GM21825 (cell line): ENCODE measurements at regions not wholly inside any gene's neighbourhood (a gene's known extent, or its start where the extent isn't known, plus 50 kb on each side); places are given as distances from the start of the nearest gene placed in this dataset.
"Not testable (repeated sequence)": the region's sequence is repeated elsewhere in the genome, so short reads cannot be mapped to it uniquely, and the experiment has no call there.

ENCODE experiments used
- ATAC-seq: cut with Tn5 transposase; IDR thresholded peaks from one replicate; pipeline ENCODE4 v1.9.1; 2021; ENCODE audit warnings: mild to moderate bottlenecking, moderate library complexity; ENCODE audit not compliant: unreplicated experiment

DNA sequence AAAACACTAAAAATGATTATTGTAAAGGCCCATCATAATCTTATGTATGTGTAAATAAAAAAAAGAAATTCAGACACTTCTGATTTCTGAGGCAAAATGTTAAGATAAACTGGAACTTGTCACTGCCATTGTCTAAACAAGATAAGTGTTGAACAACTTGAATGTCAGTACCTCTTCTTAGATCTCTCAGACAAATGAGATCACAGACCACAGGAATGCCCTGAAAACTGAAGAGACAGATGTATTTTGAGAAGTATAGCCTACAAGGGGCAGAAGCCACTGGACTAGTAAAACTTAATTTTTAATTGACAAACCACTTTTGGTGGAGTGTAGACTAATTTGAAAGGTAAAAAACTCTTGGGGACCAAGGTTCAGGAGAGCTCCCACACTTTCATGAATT is 375.5 kb upstream of the SLITRK5 start:
- no peak for ATAC-seq

DNA sequence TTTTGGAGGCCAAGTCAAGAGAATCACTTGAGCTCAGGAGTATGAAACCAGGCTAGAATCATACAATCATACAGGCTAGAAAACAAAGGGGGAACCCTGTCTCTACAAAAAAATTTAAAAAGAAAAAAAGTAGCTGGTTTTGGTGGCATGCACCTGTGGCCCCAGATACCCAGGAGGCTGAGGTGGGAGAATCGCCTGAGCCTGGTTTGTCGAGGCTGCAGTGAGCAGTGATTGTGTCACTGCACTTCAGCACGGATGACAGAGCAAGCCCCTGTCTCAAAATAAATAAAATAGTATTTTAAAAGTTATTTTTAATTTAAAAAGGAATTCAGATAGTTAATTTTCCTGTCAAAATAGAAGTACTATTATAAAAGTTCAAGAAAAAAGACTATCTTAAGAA is 369.1 kb upstream of the SLITRK5 start:
- ATAC-seq, result no peak

DNA sequence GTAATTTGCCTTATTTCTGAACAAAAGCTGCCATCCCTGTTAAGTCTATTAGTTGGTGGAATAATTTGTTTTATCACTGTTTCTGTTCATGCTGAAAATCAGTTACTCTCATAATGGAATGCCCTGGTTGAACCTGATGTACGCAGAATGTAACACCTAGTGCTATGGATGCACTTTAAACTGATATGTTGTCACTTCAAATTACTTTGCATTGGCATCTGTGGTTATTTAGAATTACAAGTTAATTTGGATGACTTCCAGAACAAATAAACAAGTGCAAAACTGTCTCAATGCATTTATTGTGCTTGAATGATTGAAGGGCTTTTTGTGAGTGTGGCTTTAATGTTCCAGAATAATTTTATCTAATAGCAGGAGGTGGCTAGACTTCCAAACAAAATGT is 368.2 kb upstream of the SLITRK5 start:
- ATAC-seq, result no peak

DNA sequence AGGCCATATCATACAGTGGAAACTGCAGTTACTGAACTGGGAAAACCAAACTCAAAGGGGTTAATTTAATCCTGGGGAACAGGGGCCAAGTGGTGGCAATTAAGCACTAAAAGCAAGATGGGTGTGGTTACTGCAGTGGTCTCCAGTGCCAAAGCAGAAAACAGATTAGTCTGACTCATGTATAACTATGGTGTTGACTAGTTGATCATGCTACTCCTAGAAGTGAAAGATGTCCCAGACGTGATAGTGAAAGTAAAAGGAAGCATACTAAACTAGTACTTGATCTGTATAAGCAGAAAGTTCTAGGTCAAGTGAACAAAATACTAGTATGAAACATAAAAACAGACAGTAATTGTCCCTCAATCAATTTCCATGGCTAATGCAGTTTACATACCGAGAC is 360.0 kb upstream of the SLITRK5 start:
- ATAC-seq, result no peak

DNA sequence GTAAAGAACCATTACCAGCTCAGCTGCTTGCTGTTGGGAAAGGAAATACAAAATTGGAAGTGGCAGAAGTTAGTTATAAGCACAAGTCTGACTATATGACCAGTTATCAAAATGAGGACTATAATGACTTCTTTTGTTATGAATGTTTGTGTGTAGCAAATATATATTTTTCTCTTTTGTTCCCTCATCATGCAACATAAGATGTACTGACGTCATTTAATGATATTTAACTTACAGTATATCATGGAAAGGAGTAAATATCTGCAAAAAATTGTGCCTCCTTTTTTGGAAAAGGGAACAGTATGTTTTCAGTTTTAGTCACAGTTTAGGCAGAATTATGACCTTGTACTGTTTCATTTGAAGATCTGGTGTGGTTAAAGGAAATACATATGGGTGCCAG is 356.3 kb upstream of the SLITRK5 start:
- no peak for ATAC-seq

DNA sequence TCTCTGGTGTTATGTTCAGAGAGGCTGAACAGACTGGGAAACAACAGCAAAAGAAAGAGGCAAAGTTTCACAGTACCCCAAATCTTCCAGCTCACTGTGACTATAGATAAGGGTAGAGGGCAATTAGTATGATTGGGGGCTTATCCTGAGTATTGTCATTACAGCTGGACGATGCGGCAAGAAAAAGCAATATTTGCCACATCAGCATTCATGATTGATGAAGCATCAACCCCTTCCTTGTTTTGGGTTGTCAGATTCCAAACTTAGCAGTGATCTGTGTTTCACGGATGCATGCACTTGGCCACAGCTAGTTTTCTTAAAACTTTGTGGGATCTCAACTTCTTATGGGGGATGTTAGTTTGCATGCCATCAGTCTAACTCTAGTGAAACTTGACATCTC is 348.8 kb upstream of the SLITRK5 start:
- no peak for ATAC-seq

DNA sequence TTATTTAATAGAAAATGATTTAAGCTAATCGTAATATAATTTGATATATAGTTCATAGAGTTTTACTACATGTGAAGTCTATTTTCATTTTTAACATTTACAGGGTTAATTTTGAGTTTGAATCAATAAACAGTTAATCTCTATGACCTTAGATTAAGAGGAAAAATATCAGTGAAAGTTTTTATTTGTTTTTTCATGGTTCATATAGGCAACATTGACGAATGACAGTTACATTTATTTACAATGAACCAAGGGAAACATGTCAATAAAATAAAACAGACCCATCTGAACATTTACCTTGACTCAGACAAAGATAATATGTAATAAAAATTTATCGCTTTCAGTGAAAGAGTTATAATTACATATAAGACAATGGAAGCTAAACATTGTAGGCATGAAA is 346.6 kb upstream of the SLITRK5 start:
- ATAC-seq, result no peak

DNA sequence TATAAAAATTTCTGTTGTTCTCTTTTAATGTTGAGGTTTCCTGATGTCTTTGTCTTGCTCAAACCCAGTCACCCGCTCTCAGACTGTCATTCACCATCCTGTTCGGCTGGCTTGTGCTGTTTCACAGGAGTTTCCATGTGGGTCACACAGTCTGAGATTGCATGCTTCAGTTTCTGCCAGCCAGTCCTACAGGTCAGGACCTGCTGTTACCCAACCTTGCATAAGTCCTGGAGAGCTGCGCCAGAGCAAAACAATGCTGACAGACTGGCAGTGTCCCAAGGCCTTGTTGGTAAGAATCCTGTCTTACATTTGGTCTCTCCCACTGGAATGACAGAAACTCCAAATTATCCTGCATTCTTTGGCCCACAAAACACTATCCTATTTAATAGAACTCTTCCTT is 340.0 kb upstream of the SLITRK5 start:
- no peak for ATAC-seq

DNA sequence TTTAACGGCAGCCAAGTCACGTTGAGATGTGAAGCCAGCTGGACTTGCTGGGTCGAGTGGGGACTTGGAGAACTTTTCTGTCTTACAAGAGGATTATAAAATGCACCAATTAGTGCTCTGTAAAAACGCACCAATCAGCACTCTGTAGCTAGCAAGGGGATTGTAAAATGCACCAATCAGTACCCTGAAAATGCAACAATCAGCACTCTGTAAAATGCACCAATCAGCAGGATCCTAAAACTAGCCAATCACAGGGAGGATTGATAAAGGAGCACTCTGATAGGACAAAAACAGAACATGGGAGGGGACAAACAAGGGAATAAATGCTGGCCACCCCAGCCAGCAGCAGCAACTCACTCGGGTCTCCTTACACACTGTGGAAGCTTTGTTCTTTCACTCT is 337.6 kb upstream of the SLITRK5 start:
- no peak for ATAC-seq

DNA sequence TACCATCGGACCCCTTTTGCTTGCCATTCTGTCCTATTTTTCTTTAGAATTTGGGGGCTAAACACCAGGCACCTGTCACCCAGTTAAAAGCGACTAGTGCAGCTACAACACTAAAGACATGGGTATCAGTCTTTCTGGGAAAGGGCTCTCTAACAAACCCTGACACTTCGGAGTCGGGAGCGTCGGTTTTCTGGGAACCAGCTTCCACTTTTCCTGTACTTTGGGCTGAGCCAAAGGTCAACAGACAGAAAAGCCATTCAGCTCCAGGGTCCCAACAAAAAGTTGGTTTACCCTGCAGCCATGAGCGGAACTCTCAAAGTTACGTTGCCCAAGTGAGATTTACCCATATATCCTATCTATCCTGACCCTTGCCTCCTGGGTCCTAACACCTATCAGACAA is 337.0 kb upstream of the SLITRK5 start:
- no peak for ATAC-seq

DNA sequence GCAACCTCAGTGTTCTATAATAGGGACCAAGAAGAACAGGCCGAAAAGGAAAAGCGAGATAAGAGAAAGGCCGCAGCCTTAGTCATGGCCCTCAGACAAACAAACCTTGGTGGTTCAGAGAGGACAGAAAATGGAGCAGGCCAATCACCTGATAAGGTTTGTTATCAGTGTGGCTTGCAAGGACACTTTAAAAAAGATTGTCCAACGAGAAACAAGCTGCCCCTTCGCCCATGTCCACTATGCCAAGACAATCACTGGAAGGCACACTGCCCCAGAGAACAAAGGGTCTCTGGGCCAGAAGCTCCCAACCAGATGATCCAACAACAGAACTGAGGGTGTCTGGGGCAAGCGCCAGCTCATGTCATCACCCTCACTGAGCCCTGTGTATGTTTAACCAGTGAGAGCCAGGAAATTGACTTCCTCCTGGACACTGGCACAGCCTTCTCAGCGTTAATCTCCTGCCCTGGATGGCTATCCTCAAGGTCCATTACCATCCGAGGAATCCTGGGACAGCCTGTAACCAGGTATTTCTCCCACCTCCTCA is 334.8 kb upstream of the SLITRK5 start:
- not testable (repeated sequence) for ATAC-seq

DNA sequence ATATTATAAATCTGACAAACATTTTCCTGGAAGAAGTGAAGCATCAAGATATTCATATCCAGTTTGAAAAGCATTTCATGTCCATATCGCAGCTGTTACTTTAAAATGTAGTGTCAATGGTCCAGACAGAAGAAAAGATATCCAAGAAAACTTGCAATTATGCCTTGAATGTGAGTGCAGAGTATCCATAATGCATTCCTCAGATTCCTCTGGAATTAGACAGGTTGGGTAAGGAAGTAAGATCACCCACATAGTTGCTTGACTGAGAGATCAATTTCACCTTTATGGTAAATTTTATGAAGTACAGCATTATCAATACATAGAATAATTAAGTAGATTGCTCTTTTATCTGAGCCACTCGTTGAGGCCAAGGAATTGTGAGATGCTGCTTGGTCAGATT is 327.0 kb upstream of the SLITRK5 start:
- no peak for ATAC-seq

DNA sequence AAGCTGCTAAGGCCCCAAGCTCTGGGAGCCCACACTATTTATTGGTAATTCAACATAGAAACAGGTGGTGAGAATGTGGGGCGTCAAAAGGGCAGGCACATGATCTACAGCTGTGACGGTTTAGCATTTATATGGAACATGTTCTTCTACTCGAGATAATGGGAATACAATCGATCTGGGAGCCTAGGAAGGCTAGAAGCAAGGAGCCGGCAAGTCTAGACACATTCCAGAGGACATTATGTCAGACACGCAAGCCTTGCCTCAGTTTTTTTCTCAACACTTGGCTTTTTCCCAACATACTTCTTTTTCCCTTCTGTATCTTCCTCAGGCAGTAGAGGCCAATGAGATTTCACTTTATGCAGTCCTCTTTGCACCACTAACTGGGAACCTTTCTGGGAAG is 315.7 kb upstream of the SLITRK5 start:
- ATAC-seq, result no peak

DNA sequence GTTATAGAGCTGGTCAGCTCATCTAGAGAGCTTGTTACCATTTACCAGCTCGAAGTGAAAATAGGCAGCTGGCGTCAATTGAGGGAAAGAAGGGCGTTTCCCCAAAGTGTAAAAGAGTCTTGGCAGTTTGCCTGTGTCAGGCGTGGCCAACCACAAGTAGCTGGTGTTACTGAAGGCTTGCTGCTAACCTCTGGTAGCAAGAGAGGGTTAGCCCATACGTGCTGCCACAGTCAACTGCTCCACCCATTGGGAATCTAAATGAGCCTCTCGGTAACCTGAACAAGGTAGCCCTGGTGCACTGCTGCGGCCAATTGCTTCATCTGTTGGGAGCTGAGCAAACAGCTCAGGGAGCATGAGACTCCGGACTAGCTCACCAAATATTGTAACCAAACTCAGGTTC is 314.9 kb upstream of the SLITRK5 start:
- no peak for ATAC-seq

DNA sequence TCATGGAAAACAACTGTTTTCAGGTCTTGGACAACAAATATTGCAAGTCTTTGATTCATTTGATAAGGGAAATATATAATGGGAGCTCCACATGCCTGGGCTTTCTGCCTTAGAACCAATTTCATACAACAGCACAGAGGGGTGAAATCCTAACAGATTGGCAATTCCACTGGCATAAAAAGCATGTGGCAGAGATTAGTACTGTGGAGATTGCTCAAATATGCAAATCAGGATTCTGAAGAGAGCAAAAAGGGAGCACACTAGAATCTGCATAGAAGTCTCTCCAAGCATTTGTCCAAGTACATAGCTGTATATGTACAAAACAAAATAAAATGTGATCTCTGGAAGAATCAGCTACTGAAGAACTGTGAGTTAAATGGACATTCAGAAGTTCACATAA is 312.9 kb upstream of the SLITRK5 start:
- ATAC-seq, result no peak

DNA sequence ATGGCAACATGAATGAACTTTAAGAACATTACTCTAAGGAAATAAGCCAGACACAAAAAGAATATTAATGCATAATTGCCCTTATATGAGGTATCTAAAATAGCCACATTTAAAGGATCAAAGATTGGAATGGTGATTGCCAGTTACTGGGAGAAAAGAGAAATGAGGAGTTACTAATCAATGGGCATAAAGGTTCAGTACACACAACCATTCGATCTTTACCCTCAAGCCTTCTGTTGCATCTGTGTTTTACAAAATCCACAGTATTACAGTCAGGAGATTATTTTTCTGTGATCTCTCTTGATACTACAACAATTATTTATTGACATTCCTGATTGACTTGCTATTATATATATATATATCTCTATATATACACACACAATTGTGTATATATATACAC is 310.0 kb upstream of the SLITRK5 start:
- ATAC-seq, result no peak

DNA sequence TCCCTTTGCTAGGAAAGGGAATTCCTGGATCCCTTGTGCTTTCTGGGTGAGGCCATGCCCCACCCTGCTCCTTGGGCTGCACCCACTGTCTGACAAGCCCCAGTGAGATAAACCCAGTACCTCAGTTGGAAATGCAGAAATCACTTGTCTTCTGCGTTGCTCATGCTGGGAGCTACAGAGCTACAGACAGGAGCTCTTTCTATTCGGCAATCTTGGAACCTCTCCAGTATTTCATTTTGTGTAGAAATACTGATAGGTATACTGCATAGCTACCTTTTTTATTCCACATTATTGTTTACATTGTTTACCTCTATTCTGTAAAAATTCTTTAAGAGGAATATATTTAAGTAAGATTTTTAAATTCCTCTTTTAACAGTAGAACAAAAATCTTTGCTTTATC is 302.5 kb upstream of the SLITRK5 start:
- no peak for ATAC-seq

DNA sequence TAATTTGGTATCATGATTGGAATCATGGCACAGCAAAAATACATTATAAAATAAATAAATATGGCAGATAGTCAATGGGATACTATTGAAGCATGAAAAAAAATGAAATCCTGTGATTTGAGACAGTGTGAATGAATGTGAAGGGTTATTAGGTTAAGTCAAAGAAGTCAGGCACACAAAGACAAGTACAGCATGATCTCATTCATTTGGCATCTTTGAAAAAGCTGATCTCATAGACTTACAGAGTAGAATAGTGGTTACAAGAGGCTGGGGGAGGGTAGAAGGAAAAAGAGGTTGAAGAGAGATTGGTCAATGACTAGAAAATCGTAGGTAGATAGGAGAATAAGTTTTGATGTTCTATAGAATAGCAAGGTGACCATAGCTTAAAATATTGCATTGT is 295.1 kb upstream of the SLITRK5 start:
- ATAC-seq, result no peak

DNA sequence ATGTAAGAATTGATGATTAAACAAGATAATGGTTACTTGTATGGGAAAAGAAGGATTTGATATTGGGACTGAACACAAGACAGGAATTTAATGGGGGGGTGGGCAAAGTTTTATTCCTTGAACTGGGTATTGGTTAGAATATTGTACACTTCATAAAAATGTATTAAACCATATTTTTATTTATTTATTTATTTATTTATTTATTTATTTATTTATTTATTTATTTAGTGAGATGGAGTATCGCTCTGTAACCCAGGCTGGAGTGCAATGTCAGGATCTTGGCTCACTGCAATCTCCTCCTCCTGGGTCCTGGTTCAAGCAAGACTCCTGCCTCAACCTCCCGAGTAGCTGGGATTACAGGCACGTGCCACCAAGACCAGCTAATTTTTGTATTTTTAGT is 287.1 kb upstream of the SLITRK5 start:
- no peak for ATAC-seq

DNA sequence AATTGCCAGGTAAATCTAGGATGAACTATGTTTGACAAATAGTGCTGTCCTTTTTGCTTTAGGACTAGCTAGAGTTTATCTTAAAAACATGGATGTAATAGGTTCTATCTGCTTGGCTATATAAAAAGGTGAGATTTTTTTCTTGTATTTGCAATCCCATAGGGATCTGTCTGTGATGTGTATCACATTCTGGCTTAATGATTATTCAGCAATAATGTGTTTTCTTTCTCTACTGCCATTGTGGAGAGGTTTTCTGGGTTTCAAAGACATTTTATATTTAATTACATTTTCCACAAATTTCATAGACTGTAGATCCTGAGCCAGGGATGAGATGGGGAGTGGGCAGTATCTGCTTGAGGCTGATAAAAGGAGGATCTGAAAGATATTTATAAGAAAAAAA is 277.8 kb upstream of the SLITRK5 start:
- ATAC-seq, result no peak

DNA sequence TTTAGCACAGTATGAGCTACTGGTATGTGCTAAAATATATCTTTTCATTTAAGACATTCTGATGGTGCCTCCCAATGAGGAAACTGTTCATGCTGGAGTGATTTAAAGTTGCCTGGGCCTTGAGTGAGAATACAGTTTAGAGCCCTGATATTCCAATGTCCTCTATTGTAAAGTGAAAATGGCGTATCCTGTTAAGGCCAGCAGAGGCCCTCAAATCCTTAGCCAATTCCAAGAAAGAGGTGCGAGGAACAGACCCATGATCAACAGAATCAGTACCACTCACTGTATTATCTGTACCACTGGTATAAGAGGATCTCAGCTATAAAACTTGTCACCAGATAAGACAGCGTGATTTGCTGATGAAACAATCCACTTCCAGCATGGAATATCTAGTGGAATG is 273.1 kb upstream of the SLITRK5 start:
- ATAC-seq, result no peak

DNA sequence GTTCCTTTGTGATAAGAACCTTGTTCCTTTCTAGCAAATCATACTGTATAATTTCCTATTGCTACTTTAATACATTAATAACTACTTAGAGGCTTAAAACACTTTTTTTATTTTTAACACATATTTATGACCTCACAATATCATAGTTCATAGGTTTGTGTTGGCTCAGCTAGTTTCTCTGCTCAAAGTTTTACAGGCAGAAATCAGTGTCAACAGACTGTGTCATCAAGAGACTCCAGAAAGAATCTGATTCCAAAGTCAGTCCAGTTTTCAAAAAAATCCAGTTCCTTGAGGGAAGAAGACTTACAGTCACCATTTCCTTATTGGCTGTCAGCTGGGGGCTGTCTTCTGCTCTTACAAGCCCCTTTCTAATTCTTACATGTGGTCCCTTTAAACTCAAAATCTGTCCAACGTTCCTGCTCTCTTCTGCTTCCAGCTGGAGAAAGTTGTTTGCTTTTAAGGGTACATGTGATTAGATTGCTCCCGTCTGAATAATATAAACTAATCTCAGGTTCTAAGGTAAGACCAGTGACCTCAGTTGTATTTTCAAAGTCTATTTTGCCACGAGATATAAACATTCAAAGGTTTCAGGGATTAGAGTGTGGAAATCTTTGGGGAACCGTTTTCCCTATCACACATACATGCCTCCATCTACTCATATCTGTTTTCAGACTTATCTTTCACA is 267.3 kb upstream of the SLITRK5 start:
- no peak for ATAC-seq

DNA sequence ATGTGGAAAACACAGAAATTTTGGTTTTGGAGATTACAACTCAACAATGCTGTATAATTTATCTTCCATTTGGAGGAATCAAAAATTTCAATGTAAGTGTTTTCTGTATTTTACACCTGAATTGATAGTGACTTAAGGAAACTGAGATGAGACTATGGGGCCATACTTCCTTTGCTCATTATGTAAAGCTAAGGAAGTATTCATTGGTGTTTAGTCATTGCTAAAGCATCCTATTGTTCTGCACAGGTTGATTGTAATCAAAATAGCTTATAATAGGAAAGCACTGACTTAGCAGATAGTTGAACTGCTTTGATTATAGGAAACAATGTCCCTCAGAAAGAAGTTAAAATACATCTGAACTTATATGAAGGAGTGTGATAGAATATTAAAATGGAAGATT is 244.4 kb upstream of the SLITRK5 start:
- ATAC-seq, result no peak
